Right renal cortex interstitium (tissue), 3 donors: ENCODE measurements at regions not wholly inside any gene's neighbourhood (a gene's known extent, or its start where the extent isn't known, plus 50 kb on each side); places are given as distances from the start of the nearest gene placed in this dataset.

Experiments used
- DNase-seq, 3 donors: peaks; one replicate each; pipeline ENCODE4 v3.0.0-alpha.2; 2013; ENCODE audit warnings: low read depth in 3 of 3, low spot score in 2 of 3

- no peak for DNase-seq
Observed at GRCh38 chr9:1320607-1321195, 270.5 kb downstream of the DMRT2 start.

- DNase-seq, result no peak
Observed at GRCh38 chr9:1327467-1327866, 277.3 kb downstream of the DMRT2 start.

- DNase-seq, result no peak
Observed at GRCh38 chr9:1328341-1328740, 278.2 kb downstream of the DMRT2 start.

GRCh38 chr9:1331546-1332038 is 281.4 kb downstream of the DMRT2 start:
- no peak for DNase-seq

GRCh38 chr9:1332156-1332555 is 282.0 kb downstream of the DMRT2 start:
- no peak for DNase-seq

GRCh38 chr9:1335174-1335573 is 285.0 kb downstream of the DMRT2 start:
- no peak for DNase-seq

- no peak for DNase-seq
Observed at GRCh38 chr9:1337169-1337568, 287.0 kb downstream of the DMRT2 start.

- no peak for DNase-seq
Observed at GRCh38 chr9:1340390-1340789, 290.2 kb downstream of the DMRT2 start.

GRCh38 chr9:1353291-1353690 is 303.1 kb downstream of the DMRT2 start:
- DNase-seq, result no peak

- no peak for DNase-seq
Observed at GRCh38 chr9:1354086-1354485, 303.9 kb downstream of the DMRT2 start.

GRCh38 chr9:1354606-1355005 is 304.4 kb downstream of the DMRT2 start:
- no peak for DNase-seq

GRCh38 chr9:1355656-1356055 is 305.5 kb downstream of the DMRT2 start:
- no peak for DNase-seq

GRCh38 chr9:1362845-1363244 is 312.7 kb downstream of the DMRT2 start:
- DNase-seq, result no peak

GRCh38 chr9:1366276-1366675 is 316.1 kb downstream of the DMRT2 start:
- no peak for DNase-seq

GRCh38 chr9:1369297-1369696 is 319.1 kb downstream of the DMRT2 start:
- DNase-seq, result no peak

- no peak for DNase-seq
Observed at GRCh38 chr9:1373445-1373844, 323.3 kb downstream of the DMRT2 start.

GRCh38 chr9:1383899-1384455 is 333.8 kb downstream of the DMRT2 start:
- no peak for DNase-seq

GRCh38 chr9:1384816-1385215 is 334.7 kb downstream of the DMRT2 start:
- no peak for DNase-seq

- no peak for DNase-seq
Observed at GRCh38 chr9:1386420-1386819, 336.3 kb downstream of the DMRT2 start.

GRCh38 chr9:1388216-1388615 is 338.1 kb downstream of the DMRT2 start:
- no peak for DNase-seq

GRCh38 chr9:1400983-1401382 is 350.8 kb downstream of the DMRT2 start:
- no peak for DNase-seq

- no peak for DNase-seq
Observed at GRCh38 chr9:1404940-1405339, 354.8 kb downstream of the DMRT2 start.

GRCh38 chr9:1411826-1412225 is 361.7 kb downstream of the DMRT2 start:
- no peak for DNase-seq
